GM21390 (cell line): ENCODE measurements at regions not wholly inside any gene's neighbourhood (a gene's known extent, or its start where the extent isn't known, plus 50 kb on each side); places are given as distances from the start of the nearest gene placed in this dataset.
A peak's percentile ranks its signal among the peaks of the same experiment; 100 is the strongest.
"Not testable (repeated sequence)": the region's sequence is repeated elsewhere in the genome, so short reads cannot be mapped to it uniquely, and the experiment has no call there.

Experiments used
- ATAC-seq: cut with Tn5 transposase; IDR thresholded peaks from one replicate; pipeline ENCODE4 v1.9.1; 2021; ENCODE audit not compliant: unreplicated experiment

DNA sequence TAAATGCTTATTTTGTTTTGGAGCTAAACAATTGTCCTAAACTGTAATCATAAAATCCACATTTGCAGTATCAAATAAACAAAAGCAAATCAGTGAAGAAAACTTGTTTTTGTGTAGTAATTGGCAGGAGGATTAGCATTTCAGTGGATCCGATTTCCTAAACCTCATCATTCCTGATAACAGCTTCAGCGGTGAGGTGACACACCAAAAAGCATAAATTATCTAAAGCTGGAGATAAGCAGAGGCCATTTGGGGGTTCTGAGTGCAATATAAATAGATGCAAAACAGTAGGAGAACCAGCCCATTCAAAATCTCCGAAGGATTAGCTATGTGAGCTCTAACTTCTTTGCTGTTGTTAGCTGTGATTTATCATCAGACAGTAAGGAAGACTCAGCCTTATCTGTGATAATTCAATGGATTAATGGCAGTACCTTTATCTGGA lies 235.8 kb downstream of the EPHA7 start:
- ATAC-seq, result no peak

DNA sequence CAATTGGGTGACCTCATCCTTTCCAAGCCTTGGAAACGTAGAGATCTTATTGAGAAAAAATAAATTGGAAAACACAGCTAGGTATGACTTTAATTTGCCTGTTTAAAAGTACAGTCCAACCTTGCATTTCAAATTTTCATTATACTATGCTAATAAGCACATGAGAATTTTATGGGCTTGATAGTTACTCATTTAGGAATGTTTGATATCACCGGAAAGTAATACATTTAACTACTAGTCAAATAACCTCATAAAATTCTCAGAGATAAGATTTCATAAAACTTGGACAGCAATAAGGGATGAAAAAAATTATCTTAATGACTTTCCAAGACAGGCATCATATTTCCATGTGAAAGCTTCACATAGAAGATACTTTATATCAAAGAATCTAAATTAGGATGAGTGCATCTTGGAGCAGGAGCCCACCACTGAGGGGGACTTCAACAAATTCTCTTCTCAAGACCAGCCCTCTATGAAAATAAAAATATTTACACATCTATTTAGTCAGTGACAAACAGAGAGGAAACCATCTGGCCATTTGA lies 236.3 kb downstream of the EPHA7 start:
- no peak for ATAC-seq

DNA sequence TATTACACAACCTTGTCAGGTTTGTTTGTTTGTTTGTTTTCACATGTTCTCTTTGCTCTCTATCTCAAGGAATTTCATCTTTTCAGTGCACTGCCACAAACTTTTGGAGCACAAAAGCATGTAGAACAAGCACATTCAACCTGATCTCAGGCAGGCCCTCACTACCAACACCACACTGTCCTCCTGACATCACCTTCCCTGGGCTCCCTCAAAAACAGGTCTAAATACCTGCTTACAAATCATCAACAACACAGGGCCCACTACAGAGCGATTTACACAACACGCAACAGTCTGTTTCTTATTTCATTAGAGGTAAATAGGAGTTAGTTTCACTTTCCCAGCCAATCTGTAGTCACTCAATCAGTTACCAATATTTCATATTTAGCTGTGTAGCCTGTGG lies 241.4 kb downstream of the EPHA7 start:
- no peak for ATAC-seq

DNA sequence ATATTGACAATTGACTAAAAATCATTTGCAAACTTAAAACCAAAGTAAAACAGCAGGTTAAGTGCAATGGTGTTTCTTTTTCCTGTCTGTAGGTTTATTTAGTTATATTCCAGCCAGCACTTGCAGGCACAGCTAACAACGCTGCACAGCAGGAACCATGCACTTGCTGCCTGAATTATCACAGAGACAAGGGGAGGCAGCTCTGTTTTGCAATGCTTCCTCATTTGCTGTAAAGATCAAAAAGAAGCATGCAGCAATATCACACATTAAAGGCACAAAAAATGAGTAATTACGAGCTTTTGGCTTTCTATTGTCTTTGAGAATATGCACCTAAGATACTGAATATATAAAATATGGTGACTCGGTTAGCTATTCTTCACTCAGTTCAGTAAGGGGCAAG lies 241.9 kb downstream of the EPHA7 start:
- ATAC-seq, result no peak

DNA sequence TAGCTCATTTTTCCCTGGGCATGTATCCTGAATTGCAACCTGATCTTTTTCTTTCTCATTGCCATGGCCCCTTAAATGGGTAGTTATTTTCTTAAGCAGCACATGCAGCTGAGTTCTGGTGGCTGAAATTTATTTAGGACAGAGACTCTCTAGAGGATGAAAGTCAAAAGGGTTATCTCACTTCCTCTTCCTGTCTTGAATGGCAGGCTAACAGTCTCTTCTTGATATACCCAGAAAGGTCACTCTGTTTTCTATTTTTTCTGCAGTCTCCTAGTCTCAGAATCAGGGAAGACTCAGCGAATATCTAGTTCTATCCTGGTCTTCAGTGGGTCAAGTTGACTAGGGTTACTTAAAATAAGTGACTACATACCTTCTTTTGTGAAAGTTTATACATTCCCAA lies 243.3 kb downstream of the EPHA7 start:
- peak; percentile 96 for ATAC-seq

DNA sequence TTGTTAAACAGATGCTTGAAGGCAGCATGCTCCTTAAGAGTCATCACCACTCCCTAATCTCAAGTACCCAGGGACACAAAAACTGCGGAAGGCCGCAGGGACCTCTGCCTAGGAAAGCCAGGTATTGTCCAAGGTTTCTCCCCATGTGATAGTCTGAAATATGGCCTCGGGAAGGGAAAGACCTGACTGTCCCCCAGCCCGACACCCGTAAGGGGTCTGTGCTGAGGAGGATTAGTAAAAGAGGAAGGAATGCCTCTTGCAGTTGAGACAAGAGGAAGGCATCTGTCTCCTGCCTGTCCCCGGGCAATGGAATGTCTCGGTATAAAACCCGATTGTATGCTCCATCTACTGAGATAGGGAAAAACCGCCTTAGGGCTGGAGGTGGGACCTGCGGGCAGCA lies 245.8 kb downstream of the EPHA7 start:
- not testable (repeated sequence) for ATAC-seq

DNA sequence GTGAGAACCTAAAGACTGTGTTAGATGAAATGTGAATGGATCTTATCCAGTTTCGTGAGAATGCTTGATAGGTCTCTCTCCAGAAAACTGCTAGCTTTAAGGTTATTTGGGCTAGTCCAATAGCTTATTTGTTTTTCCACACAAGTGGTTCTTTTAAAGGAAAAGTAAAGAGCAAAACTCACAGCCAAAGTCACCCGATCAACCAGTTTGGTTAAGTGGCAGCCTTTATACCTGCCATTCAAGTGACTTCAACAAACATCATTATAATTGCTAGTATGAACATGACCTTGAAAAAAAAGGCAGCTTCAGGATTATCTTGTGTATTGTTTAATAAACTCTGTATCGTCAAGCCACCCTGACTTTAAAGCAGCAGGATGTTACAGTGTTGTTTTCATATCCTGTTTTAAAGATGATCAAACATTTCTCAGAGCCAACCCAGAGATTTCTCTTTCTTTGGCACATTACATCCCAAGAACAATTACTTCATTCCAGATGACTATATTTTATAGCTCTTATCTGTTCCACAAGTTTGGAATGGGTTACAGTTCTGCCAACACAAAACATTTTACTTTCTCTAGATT lies 253.4 kb downstream of the EPHA7 start:
- ATAC-seq, result no peak

DNA sequence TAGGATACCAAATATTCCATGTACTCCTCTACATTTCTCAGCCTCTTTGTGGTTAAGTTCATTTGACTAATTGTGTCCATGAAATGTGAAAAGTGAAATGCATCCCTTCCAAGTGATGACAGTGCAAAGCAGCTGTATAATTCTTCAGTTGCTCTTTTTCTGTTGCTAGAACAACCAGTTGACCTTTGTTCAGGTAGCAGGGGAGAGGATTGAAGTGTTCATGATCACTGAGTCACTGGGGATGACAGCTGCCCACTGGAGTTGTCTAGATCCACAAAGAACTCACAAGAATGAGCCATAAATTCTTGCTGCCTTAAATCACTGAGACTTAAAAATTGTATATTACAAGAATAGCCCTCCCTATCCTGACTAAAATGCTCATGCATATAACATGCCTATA lies 254.6 kb downstream of the EPHA7 start:
- no peak for ATAC-seq

DNA sequence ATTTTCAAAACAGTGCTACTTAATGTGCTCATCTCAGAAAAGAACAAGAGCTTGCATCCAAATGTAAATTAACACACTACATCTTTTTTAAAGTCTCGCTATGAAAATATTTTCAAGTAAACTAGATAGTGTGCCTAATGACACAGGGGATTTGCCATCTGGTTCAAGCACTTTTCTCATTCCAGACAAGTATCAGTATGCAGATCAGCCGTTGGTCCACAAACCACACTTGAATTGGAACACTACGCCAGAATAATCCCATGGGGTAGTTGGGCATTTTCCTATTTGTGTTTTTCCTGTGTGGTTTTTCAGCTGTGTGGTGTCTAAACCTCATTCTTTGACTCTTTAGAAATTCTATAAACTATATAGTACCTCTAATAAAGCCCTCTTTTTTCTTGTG lies 256.2 kb downstream of the EPHA7 start:
- ATAC-seq, result no peak

DNA sequence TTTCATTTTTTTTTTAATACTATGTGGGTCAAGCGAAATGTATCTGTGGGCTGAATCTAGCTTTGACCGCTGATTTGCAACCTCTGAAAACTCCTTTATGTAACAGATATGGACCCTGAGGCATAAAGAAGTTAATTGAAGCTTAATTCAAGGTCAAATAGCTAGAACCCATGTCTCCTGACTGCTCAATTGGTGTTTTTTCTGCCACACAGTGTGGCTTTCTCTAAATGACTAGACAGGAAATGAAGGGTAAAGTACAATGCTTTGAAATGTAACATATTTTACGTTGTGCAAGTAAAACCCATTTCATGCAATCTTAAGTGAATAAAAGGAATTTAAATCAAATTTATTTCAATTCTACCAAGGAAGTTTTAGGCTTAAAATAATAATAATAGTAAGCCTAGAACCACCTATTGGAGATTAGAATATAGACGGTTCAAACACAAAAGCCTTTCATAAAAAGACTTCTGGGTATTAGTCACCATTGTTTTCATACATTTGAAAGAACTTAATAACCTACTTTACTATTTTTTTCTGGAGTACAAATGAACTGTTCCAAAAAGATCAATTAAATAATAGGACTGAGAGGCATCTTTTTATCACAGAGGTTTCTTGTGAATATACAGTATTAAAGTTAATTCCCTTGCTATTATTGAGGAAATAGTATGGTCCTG lies 279.8 kb downstream of the EPHA7 start:
- no peak for ATAC-seq

DNA sequence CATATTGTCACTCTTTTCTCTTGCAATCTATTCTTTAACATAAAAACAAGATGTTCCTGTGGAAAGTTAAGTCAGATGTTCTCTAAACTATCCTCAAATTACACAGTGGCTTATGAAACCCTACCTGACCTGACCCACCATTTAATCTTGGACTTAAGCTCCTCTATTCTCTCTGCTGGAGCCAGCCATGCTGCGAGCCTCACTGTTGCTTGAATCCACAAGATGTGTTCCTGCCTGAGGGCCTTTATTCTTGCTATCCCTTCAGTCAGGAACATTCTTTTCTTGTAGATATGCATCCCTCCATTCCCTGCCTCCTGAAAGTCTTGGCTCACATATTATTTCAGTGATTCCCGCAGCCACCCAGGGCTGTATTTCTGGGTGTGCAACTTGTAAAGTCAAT lies 283.2 kb downstream of the EPHA7 start:
- ATAC-seq, result no peak

DNA sequence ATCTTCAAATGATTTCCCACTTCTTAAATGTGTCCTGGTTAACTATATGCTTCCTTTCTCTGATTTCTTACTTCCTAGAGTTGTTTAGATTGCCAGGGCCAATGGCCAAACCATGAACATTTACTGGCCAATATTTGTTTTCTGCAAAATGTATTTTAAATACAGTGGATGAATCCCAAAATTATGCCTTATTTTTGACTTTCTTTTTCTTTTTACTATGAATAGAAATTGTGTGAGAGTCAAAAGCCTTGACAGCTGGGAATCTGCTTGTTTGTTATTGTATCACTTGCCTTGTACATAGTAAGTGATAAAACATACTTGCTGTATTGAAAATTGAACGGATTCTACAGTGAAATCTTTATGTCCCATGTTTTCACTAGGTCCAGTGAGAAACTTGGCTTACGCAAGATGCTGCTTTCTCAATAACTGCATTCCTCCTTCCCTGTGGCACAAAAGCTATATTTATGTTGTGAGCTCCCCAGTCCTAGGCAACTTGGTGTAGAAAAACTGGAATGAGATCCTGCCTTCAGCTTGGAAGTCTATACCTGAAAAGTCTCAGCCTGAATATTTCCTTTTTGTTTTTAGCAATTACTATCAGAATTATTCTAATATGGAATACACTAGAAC lies 295.2 kb downstream of the EPHA7 start:
- ATAC-seq, result no peak

DNA sequence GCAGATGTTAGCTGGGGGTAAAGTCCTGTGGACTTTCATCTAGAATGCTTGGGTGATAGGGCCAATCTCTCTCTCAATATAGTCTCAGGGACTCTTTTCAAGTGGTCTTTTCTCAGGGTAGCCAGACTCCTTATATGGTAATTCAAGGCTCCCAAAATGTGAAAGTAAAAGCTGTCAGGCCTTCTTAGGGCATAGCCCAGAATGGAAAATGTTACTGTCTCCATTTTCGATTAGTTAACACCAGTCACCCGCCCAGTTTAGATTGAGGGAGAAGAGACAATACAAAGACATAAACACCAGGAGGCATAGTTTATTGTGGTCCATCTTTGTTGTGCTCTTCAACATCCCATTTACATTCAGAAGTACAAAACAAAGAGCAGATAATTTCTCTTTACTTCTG lies 295.8 kb downstream of the EPHA7 start:
- ATAC-seq, result no peak

DNA sequence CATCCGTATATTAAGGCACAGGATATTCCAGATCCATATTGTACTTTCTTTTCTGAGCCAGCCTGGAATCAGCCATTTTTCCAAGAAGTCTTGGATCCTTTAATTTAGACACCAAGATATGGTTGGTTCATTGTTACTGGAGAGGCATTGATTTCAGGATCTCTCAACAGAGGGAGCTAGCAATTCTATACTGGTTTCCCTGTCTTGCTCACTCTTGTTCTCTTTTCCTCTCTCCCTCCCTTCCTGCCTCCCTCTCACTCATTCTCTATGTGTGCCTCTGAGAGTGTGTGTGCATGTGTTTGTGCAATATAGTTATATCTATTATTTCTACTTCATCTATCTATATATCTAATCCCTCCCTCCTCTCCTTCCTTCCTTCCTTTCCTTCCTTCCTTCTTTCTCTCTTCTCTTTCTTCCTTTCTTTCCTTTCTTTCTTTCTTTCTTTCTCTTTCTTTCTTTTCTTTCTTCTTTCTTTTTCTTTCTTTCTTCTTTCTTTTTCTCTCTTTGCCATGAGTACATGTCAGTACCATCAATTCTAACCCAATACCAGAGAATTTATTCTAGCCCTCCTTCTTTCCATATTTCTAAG lies 299.1 kb downstream of the EPHA7 start:
- ATAC-seq, result no peak

DNA sequence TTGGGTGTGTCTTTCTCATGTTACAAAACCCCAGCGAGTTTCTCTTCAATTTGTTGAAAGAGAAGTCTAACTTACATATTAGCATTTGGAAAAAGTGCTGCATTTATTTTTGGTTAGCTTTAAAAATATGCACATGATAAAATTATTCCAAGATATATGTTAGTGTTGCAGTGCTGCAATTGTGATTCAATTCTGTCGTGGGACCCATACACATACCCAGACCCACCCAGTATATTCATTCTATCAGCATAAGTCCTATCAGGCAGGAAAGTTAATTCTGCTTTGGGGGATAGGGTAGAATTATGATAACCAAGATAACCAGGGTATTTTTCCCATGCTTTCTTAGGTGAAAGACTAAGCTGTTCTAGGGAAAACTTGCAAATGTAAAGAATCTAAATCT lies 313.5 kb downstream of the EPHA7 start:
- ATAC-seq, result no peak

DNA sequence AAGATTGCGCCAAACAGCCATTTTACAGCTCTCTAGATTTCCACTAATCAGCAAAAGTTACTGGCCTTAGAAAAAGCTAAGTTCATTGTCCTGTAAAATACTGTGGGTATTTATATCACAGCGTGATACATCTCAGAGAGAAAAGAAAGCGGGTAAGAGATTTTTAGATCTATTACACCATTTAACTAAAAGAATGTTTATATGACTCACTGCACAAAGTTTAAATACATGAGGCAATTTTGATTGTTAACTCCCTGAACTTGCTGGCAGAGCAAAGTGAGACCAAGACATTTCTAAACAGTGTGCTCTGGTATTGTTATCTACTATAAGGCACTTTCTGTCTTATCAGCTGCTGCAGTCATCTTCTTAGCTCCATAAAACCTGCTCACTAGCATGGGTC lies 314.3 kb downstream of the EPHA7 start:
- no peak for ATAC-seq

DNA sequence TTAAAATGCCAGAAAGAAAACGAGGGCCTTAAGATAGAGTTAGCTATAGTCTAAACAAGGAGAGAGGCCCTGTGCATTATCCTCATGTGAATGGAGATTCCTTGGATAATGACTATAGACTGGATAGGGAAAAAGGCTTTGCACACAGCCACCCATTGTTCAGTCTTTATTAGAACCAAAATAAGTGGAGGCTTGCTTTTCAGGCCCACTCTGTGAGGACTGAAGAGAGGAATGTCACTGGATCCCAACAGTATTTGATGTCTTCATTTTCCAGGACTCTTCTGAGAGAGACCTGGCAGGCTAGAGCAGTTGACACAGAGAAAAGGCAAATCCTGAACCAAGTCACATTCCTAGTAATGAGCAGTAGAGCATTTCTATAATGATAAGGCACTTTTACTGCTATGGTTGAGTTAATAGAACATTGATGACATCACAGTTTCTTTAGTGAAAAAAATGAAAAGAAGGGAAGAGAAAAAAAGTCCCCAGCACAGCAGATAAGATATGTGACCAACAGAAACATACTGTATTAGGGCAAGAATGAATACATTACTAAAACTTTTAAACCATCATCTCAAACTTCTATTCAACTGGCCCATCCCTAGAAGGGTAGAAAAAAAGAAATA lies 315.1 kb downstream of the EPHA7 start:
- ATAC-seq, result no peak

DNA sequence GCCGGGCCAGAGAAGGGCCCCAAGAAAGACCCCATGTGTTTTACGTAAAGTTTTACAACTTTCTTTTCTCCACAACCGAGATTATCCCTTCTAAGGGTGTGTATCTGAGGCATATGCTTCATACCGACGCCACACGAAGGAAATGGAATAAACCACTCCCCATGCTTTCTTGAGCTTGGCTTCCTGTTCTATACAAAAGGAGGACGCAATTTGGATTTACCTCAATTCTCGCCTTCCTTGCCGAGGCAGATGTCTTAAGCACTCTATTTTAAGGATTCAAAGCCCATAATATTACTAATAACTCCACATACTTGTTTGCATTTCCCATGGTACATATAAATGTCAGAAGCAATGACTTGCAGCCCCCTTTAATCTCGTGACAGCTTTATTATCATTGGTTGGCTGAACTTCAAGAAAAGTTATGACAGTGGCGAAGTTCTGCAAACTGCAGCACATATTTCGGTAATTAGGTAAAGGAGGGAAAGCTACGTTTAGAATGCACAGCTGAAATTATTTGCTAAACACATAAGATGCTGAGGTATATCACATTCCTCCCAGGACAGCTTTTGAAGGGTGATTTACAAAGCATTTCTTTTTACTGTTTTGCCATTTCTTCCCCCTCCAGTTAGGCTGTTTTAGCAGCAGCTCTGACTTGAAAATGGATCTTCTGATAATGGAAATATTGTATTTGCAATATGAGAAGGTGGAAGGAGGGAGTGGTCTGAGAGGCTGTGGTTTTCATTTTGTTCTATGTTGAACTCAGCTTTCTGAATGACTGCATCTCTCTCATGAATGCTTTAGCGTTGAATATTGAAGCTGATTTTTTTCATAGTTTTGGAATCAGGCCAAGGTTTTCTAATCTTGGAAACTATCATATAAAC lies 330.5 kb downstream of the EPHA7 start:
- no peak for ATAC-seq

DNA sequence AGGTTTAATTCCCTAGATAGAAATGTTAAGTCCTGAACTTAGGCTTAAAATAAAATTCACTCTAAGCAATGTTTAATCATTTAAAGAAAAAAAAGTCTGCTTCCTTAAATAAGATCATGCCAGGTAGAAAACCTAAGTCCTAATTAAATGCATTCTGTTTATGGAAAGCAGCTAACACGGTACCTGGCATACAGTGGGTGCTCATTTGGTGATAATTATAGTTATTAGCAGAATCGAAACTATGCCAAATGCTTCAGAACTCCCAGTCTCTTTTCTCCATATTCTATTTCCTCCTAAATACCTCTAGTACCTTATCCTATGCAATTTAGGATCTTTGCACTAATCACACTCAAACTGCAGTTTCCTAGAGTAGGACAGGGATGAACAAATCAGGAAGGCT lies 331.8 kb downstream of the EPHA7 start:
- ATAC-seq, result no peak

DNA sequence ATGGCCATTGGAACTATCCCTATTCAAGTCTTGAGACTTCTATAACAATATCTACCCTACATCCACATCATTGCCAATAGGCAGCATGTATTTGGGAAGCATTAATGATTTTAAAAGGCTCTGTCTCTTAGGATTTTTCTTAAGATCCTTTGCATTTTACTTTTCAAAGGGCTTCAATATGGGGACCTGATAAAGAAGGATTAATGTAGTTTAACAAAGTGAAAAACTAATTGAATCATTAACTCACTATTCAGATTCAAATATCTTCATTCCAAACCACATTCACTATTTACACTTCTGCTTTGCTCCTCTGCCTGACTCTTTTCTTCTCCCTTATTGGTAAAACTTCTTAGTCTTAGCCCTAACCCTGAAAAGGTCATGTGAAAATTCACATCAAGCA lies 333.0 kb downstream of the EPHA7 start:
- ATAC-seq, result no peak
